ENCODE measurements at regions not wholly inside any gene's neighbourhood (a gene's known extent, or its start where the extent isn't known, plus 50 kb on each side); places are given as distances from the start of the nearest gene placed in this dataset.
"Not testable (repeated sequence)": the region's sequence is repeated elsewhere in the genome, so short reads cannot be mapped to it uniquely, and the experiment has no call there.

DNA sequence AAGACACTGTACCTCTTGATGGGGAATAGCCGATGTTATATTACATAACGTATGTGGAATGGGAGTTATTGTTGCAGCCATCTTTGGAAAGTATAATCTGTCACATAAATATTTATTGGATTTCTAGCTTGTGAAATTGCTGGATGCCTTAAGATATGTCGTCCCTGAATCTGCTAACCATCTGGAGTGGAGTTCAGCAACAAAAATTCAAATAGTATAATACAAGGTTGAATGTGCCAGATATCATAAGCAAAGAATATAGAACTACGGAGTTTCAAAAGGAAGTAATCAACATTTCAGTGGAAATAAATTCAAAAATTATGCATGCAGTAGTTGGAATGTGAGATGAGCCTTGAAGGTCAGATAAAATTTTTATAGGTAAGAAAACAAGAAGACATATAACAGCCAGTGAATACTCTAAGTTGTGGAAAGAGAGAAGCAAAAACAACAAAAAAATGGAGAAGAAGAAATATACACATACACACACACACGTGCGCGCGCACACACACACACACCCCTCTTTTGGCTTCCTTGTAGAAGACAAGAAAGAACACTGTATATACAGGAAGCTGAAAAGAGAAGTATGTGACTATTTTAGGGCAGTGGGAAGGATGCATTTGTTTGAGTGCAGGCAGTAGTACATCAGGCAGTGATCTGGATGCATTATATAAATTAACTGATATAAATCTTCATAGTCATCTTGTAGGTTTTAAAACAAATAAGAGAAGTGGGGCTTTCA is 516.7 kb downstream of the KCNT2 start:
- no peak for FAIRE-seq

DNA sequence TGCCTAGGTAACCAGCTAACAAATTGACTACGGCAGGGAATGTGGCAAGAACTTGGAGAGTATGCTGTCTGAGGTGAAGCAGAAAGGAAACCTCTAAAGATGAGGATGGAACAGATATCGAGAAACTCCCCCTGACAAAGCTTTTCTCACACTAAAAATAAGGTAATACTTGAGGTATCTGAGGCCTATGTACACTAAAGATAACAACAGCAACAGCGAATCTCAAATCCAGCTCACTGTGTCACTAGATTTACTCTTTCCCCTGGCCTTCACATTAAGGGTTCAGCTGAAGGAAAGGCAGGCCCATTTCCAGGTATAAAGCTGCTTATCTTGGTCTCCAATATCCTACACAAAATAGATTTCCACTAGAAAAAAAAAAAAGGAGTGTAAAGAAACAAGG is 518.0 kb downstream of the KCNT2 start:
- DNase-seq (ENCODE audit: insufficient read length, low spot score), result no peak
- FAIRE-seq, result no peak

More for the DNA sequence above, 516.7 kb downstream of the KCNT2 start:
- no peak for DNase-seq (ENCODE audit: insufficient read length, low spot score)

DNA sequence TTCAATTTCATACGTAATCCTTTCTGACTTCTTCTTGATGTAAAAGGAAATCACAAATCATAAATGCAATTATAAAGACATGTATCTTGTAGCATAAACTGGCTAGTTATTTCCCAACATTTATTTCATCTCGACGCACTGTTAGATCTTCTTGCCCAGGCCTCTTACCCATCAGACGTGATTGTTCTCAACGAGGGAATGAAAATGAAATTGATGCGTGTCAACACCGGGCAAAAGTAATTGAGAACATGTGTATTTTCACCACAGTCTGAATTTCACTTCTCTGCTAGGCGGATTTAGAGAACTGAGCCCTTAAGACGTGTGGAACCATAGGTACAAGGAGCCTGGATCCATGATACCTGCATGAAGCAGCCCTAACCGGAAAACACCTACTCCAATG is 519.7 kb downstream of the KCNT2 start:
- no peak for FAIRE-seq
- no peak for DNase-seq (ENCODE audit: insufficient read length, low spot score)

DNA sequence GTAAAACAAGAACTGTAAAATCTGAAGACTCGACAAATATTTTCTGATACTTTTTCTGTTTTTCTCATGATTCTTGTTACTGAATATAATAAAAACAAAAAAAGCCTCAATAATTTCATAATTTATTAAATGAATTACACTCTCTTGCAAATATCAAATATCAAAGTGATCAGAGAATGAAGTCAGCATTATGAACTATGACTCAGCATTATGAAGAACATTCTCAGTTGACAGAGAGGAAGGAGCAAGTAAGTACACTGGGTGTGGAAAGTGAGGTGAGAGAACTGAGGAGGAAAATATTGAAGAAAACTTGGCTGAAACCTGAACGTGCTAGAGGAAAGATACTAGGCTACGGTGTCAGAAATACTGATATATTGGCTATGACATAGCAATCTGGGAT is 529.5 kb downstream of the KCNT2 start:
- FAIRE-seq, result no peak

DNA sequence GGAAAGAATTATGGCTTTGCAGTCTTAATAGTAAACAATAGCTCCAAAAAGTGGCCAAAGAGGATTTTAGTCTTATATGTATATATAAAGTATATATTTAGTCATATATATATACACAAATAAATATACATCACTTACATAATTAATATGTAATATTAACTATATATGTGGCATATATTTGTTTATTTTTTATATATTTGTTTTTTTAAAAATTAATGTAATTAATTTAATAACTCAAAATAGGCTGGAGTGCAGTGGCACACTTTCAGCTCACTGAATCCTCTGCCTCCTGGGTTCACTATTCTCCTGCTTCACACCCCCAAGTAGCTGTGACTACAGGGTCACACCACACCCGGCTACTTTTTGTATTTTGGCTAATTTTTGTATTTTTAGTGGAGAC is 532.6 kb downstream of the KCNT2 start:
- FAIRE-seq, result no peak
- no peak for DNase-seq (ENCODE audit: insufficient read length, low spot score)

More for the DNA sequence above, 529.5 kb downstream of the KCNT2 start:
- DNase-seq (ENCODE audit: insufficient read length, low spot score), result no peak

DNA sequence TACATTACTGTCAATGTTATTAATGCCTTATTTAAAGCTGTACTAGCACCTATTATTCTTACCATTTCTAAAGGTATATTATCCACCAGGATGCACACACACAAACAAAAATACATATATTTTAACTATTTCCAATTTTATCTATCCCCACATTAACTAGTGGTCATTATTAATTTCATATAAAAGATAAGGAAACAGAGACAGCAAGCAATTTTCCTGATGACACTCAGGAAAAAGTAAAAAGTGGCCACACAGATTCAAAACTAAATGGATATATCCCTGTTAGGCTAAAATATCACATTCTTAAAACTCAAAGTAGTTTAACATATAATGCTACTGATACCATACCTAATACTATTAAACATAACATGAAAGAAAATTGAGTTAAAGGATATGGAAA is 534.1 kb downstream of the KCNT2 start:
- no peak for FAIRE-seq

DNA sequence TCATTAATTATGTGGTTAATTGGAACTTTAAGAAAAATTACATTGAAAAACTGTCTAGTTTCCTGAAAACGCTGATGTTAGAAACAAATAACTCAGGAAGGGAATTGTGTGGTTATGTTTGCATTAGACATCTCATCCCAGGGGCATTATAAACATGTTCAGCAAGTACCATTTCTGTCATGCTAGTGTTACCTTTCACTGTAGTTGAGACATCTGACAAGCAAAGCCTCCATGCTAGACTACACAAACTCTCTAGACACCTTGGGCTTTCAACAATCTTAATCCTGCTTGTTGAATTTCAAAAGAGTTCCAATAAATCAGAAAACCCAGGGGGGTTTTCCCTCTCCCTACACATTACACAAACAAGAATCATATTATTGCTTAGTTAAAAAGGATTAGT is 536.8 kb downstream of the KCNT2 start:
- FAIRE-seq (no peak), DNase-seq (ENCODE audit: insufficient read length, low spot score) (no peak)

More for the DNA sequence above, 534.1 kb downstream of the KCNT2 start:
- no peak for DNase-seq (ENCODE audit: insufficient read length, low spot score)

DNA sequence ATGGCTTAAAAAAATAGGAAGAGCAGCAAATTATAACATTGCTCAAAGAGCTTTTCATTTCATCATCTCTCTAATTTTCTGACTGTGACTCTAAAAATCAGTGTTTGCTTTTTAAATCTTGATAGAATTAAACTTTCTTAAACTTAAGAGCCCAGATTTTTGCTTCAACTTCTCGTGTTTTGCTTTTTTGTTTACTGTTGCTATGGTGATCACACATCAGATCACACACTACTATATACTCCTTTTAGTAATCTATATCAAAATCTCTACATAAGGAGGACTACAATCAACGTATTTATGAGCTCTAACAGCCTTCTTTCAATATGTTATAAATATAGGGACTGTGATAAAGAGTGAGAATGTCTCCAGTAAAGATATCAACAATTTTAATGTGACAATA is 537.3 kb downstream of the KCNT2 start:
- FAIRE-seq, result no peak
- DNase-seq (ENCODE audit: insufficient read length, low spot score), result no peak

DNA sequence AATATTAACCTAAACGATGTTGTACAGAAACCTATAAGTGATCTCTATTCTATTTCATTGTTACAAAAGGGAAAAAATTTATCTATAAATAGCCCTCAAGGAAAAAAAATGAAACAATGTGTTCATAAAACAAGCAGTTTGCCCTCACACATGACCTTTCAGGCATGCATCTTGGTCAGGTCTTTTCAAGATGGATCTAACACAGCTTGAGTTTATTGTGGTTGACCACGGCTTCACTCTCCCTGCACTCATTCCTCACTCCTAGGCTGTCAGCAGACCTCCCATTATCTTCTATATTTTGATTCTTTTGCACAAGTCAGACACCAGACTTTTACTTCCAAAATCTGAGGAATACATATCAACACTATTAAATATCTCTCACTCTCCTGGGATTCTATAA is 544.3 kb downstream of the KCNT2 start:
- DNase-seq (ENCODE audit: insufficient read length, low spot score) (no peak), FAIRE-seq (no peak)

DNA sequence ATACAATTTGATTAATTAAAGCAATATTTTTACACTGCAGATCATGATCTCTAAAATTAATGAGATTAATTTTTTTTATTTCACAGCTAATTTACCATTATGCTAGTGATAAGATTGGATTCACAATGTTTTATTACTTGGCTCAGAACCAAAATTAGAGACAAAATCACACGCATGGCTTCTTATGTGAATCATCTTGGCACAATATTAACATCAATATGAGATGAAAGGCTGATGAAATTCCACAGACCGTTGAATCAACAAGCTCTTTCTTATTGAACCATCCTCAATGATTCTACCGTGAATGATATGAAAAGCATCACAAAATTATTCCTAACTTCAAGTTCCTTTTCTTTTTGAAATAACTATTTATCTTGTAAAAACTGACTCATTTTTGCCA is 544.9 kb downstream of the KCNT2 start:
- FAIRE-seq, result no peak
- DNase-seq (ENCODE audit: insufficient read length, low spot score), result no peak

DNA sequence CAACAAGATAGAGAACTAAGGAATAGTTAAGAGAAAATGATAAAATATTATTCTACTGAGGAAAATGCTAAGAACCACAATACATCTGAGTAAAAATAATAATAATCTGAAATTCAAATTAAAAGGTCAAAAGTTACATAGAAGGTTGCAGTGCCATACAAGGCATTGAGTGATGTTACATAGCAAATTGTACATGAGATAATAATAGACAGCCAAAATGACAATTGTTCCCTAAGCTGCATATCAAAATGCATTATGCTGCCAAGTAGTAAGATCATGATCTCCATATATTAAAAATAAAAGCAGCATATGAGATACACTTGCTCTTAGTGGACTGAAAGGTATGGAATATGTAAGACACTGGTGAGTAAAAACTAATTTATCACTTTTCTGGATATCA is 547.7 kb downstream of the KCNT2 start:
- FAIRE-seq, result no peak

DNA sequence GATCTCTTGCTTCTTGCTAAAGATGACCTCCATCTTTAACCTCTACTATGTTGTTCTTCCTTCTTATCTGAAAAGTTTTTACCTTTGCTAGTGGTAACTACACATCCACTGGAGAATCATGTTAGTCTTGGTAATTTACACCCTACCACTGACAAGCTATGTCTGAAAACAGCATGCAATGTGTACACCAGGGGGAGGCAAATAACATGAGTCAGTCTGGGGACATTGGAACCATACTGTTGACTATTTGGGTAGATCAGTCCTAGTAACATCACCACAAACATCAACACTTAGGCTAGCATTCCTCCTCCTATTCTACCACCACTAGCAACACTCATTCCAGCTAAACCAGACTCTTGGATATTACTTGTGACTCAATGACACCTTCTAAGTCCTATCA is 549.0 kb downstream of the KCNT2 start:
- DNase-seq (ENCODE audit: insufficient read length, low spot score) (no peak), FAIRE-seq (no peak)

More for the DNA sequence above, 547.7 kb downstream of the KCNT2 start:
- DNase-seq (ENCODE audit: insufficient read length, low spot score), result no peak

DNA sequence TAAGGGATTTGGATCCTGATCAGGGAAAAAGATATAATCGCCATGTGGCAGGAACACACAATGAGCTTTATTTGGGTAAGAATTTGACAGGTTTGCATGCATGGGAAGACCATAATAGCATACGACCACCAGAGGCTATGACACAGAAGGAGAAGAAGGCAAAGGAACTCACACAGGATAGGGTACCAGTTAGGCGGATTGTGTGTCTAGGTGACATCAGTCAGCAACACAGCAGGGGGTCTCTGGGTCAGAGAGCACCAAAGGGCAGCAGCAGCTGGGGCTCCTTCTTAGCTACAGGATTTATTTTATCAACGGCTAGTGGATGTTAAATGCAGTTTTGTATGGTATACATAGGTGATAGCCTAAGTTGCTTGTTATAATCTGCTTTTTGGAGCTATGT is 551.3 kb downstream of the KCNT2 start:
- no peak for FAIRE-seq
- no peak for DNase-seq (ENCODE audit: insufficient read length, low spot score)

DNA sequence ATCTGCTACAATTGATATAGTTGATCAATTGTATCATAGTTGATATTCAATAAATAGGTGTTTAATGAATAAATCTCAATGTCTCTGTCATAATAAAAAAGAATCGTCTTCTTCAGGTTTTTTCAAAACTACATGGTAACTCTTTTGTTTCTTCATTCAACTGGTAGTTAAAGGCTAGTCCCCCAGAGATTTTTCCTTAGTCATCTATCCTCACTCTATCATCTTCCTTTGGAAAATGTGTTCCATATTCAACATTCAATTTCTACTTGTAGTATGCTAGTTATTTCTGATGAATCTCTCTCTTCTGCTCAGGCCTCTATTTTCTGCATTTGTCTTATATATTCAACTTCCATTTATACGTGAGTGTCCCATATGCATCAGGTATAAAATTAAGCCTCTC is 558.8 kb downstream of the KCNT2 start:
- no peak for FAIRE-seq
- no peak for DNase-seq (ENCODE audit: insufficient read length, low spot score)

DNA sequence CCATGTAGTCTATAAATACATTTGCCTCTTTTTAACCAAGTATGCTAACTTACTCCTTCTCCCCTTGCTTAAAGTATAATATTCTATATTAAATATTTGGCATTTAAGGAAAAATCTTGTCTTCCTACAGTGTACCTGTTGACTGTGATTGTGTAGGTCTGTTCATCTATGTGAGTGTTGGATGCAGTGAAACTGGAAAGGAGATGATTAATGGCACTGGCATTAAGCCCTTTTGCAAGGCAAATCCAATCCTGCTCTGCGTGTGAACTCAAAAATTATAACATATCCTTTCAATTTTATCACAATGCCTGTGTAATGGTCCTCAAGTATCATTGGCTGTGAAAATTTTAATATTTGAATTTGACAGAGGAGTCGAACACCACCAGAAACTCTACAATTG is 565.0 kb downstream of the KCNT2 start:
- FAIRE-seq, result no peak
- no peak for DNase-seq (ENCODE audit: insufficient read length, low spot score)

DNA sequence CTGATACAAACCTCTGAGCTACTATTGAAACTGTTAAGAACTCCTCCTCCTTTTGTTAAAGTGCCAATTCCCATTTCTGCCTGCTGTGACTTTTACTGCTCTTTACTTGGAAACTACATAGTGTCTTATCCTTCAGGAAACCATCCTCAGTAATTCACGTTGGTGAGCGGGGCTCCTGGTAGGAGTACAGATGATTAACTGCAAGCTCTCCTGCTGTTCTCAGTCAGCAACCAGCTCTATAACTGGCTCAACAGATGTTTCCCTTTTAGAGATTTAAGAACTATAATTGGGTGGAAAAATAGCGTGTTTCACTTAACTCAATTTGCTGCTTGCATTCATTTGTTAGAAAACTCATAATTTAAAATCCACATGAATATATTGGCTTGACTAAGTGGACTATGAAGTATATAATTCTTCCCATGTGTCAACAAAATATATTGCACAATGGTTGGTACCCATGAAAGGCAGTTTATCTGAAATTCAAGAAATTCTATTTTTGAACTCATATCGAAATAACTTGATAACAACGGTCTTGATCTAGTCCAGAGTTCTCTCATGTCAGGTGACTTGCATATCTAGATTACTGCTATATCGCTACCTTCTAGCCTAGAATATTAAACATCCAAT is 574.0 kb downstream of the KCNT2 start:
- no peak for DNase-seq (ENCODE audit: insufficient read length, low spot score)
- FAIRE-seq, result no peak

DNA sequence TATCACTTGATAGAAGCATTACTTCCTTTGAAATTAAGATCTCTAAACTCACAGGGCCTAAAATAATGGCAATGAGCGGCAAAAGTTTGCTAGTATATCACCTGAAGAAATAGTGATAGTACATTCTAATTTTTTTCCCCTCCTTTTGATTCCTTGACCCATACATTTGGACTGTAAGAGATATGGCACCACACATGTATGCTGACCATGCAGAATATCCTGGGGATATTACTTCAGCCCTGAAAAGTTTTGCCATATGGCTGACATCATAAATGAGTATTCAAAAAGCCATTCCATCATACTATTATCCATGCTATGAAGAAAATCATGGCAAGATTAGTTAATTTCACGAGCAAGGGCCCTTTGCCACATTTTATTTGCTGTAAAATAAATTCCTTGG is 576.9 kb downstream of the KCNT2 start:
- not testable (repeated sequence) for FAIRE-seq; DNase-seq (ENCODE audit: insufficient read length, low spot score)

DNA sequence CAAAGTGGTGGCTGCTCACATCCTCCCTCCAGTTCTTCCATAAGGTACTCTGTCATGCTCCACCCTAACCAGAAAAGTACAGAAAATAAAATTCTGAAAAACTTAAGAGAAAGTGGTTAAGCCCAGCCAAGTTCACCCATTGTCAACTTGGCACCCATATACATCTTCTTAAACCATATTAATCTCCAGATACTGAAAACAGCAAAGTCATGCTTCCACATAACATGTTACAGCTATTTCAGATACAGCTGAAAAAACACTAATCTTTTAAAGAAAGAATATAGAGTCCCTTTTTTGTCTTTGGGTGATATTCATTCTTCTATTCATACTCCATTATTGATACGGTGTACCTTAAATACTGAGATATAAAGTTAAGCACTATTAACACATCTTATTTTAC is 577.8 kb downstream of the KCNT2 start:
- DNase-seq (ENCODE audit: insufficient read length, low spot score) (no peak), FAIRE-seq (no peak)

DNA sequence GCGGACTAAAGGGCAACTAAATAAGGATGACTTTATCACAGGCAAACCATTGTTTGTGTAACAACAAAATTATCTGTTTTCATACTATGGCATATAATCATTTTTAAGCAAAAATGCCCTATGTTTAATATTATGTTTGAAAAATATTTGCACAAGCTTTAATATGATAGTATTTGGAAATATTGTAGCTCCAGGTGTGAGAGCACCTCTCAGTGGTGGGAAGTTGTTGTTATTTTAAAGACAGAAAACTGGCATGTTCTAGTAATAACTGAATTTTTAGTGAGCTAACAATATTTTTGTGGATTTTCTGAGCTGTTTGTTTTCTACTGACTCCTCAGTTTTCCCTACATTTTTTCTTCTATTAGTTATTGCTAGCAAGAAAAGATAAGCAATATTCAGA is 578.8 kb downstream of the KCNT2 start:
- DNase-seq (ENCODE audit: insufficient read length, low spot score), result no peak
- FAIRE-seq, result no peak

DNA sequence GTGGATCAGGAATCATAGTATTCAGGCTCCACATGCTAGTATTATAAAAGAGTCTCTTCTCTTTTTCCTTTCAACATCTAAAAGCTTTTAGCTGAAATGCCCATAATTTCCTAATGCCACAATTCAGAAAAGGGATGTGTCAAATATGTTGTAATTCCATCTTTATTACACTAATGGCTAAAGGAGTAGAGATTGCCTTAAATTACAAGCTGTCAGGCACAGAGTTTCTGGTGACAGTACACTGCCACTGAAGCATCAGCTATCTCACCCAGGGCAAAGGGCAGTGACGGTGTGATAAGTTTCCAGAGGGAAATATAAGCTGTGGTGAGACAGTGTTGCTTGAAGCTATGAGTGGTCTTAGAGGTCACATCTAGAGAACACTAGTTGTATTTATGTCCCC is 581.1 kb downstream of the KCNT2 start:
- DNase-seq (ENCODE audit: insufficient read length, low spot score), result no peak
- no peak for FAIRE-seq

DNA sequence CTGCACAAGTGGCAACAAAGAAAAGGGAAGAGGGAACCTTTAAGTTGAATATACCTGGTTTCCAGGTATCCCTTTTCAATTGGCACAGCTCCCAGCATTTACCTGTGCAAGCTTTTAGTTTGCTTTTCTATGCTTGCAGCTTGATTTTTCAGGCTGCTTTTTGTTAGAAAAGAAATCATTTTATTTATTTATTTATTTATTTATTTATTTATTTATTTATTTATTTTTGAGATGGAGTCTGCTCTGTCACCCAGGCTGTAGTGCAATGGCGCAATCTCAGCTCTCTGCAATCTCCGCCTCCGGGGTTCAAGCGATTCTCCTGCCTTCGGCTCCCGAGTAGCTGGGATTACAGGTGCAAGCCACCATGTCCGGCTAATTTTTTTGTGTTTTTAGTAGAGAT is 587.1 kb downstream of the KCNT2 start:
- FAIRE-seq; DNase-seq (ENCODE audit: insufficient read length, low spot score): not testable (repeated sequence)

DNA sequence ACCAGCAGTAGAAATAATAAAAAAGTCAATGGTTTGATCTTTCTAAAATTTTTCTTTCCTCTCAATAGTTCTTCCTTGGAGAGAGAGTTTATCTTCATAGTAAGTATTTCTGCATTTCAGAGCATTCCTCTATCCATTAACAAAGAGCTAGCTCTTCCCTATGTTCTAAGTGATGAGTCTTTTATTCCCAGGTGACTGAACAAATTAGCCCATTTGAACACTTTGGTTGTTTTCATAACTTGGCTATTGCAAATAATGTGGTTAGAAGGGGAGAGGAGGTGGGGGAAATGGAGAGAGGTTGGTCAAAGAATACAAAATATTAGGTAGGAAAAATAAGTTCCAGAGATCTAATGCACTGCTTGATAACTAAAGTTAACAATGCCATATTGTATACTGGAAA is 598.9 kb downstream of the KCNT2 start:
- DNase-seq (ENCODE audit: insufficient read length, low spot score), result no peak
- FAIRE-seq, result no peak

DNA sequence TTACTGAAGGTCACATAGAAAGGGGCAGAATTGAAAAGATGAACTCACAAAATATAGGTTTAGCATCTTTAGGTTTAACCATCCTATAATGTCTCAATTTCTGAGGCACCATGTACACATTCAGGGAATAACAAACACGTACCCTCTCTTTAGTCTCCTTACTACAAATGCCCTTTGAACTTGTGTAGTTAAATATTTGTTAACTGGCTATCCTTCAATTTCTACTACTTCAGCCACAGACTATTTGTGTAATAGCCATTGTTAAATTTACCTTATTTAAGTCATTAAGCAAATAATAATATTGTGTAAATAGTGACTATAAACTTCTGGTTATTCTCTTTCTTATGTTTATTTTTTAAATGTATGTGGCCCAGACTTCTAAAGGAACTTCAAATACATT is 600.5 kb downstream of the KCNT2 start:
- FAIRE-seq (no peak), DNase-seq (ENCODE audit: insufficient read length, low spot score) (no peak)

All from GM19239 (cell line).